GM19043 (cell line): ENCODE measurements at regions not wholly inside any gene's neighbourhood (a gene's known extent, or its start where the extent isn't known, plus 50 kb on each side); places are given as distances from the start of the nearest gene placed in this dataset.

Experiments used
- ATAC-seq: cut with Tn5 transposase; IDR thresholded peaks from one replicate; pipeline ENCODE4 v1.9.1; 2021; ENCODE audit warnings: low read depth; ENCODE audit not compliant: unreplicated experiment

DNA sequence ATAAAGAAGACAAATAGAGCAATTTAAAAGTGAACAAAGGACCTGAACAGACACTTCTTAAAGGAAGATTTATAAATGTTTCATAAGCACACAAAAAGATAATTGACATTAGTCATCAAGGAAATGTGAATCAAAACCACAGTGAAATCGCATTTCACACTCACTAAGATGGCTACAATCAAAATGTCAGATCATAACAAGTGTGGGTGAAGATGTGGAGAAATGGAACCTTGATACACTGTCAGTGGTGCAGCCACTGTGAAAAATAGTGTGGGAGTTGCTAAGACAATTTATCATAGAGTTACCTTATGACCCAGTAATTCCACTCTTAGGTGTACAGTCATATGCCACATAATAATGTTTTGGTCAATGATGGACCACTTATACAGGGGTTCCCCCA, 54.5 kb upstream of the HTR4 start:
- no peak for ATAC-seq

GRCh38 chr5:148711961-148712360, 57.6 kb upstream of the HTR4 start:
- ATAC-seq = no peak

GRCh38 chr5:148713735-148714508, 59.6 kb upstream of the HTR4 start:
- ATAC-seq = no peak

DNA sequence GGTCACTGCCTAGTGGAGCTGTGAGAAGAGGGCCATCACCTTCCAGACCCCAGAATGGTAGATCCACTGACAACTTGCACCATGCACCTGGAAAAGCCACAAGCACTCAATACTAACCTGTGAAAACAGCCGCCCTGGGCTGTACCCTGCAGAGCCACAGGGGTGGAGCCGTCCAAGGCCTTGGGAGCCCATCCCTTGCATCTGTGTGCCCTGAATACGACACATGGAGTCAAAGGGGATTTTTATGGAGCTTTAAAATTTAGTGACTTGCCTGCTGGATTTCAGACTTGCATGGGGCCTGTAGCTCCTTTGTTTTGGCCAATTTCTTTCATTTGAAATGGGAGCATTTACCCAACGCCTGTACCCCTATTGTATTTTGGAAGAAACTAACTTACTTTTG, 62.4 kb upstream of the HTR4 start:
- ATAC-seq = no peak

DNA sequence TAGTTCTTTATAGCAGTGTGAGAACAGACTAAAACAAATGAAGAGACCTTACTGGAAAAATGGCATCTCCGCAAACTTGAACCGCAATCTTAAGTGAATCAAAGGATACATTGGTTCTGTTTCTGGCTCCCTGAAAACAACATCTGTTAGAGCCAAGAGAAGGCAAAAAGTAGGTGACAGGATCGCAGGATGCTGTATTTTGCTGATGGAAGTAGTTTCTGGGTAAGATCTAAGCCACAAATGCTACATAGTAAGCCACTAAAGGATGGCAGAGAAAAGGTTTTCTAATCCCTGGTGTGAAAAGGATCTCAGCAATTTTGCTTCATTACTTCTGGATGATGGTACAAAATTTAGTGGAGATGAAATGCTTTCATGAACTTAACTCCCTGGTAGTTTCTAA, 63.3 kb upstream of the HTR4 start:
- no peak for ATAC-seq

GRCh38 chr5:148719605-148720004, 65.3 kb upstream of the HTR4 start:
- ATAC-seq = no peak

GRCh38 chr5:148720257-148720656, 65.9 kb upstream of the HTR4 start:
- no peak for ATAC-seq

DNA sequence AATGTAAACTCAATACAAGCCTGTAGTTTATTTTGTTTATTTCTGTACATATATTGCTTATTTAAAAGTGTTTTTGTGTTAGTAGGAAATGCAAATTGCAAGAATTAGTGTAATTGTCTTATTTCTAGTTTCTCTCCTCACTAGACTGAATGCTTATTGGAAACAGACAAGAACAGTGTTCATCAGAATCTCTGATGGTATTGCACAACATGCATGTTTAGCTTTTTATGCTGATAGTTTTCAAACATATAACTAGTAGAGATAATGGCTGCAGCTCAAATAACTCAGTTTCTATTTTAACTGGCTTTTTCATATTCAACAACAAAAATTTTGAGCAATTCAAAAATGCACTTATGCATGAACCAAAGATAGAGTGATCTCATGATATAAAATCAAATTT, 68.8 kb upstream of the HTR4 start:
- ATAC-seq = no peak

GRCh38 chr5:148725675-148726074, 71.3 kb upstream of the HTR4 start:
- ATAC-seq = no peak

GRCh38 chr5:148729182-148729581, 74.9 kb upstream of the HTR4 start:
- ATAC-seq = no peak

DNA sequence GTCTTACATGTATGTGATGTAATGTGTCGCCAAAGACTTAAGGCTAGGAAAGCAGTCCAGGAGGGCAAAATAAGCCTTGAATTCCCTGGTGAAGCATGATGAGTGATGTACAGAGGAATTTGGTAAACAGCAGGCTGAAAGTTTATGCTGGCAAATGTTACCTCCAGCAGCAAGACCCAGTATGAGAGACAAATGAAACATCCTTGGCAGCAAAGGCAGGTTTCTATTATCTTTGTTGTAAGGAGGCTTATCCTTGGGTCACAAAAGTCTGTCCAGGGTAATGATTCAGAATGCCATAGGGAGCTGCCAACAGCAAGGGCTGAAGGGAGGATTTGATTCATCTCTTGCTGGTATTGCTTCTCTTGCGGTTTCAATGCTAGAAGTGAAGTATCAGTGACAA, 75.9 kb upstream of the HTR4 start:
- no peak for ATAC-seq

GRCh38 chr5:148730942-148731898, 76.9 kb upstream of the HTR4 start:
- peak; percentile 92 for ATAC-seq

DNA sequence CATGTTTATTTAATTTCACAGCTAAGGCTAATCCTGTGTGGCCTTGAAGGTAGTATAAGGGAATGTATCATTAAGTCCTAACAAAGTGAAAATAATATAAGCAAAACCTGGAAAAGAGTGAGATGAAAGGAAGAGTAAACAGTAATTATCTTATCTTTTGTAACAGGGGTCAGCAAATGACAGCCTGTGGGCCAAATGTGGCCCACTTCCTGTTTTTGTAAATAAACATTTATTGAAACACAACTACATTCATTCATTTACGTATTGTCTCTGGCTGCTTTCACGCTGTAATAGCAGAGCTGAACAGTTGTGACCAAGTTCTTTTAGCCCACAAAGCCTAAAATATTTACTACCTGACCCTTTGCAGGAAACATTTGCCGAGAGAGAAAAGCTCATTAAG, 78.4 kb upstream of the HTR4 start:
- ATAC-seq = no peak

GRCh38 chr5:148733601-148734438, 79.5 kb upstream of the HTR4 start:
- no peak for ATAC-seq

DNA sequence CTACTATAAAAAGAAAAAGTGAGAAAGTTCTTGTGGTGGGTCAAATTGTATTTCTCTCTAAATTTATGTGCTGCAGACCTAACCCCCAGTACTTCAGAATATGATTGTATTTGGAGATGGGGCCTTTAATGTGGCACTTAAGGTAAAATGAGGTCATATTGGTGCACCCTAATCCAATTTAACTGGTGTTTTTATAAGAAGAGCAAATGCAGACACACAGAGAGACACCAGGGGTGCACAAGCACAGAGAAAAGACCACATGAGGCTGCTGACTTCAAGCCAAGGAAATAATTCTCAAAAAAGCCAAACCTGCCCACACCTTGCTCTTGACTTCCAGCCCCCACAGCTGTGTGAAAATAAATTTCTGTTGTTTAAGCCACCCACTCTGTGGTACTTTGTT, 80.2 kb upstream of the HTR4 start:
- no peak for ATAC-seq

- ATAC-seq = no peak
These were observed 81.0 kb upstream of the HTR4 start for GRCh38 chr5:148735301-148735835.

DNA sequence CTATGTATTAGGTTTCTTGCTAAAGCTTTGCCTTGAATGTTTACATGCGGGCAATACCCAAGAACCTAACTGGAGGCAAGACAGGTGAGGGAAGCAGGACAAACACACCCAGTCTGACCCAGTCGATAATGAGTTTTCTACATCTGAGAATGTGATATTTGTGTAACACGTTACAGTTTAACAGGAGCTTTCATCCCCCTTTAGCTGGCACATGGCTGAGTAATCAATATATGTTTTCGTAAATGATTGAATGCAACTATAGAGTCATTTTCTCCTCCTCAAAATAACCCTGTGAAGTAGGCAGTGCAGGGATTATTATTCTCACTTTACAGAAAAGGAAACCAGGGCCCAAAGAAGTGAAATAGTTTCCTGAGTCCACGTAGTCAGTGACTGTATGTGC, 84.7 kb upstream of the HTR4 start:
- ATAC-seq = no peak

GRCh38 chr5:148739524-148739923, 85.2 kb upstream of the HTR4 start:
- no peak for ATAC-seq

DNA sequence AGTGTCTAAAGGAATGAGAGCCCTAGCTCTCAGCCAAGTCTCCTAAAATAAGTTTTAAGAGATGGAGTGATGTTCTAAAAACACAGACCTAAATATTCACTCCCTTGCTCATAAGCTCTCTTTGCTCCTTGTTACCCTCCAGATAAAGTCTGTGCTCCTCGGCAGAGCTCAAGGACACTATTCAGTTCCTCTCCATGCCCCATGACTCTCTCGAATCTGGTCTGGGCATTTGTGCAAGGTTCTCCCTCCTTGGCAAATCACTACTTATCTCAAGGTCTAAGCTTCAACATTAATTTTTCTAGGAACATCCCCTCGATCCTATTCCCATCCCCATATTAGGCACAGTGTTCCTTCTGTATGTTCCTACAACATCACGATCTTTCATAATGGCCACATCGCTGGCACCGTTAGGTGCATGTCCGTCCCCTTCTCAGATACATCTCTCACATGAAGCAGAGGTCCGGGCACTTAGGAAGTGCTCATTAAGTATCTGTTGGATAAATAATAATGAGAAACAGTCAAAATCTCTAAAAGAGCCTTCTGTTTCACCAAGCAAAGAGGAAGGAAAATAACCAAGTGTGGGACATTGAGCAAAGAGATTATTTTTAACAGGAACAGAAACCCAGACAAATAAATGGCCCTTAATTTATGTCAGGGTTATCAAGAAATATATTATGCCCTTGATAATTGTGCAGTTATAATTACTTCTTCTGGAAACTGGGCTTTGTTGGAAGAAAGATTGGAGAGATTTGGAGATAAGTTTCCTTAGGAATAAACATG, 85.9 kb upstream of the HTR4 start:
- no peak for ATAC-seq
